ENCODE measurements at regions not wholly inside any gene's neighbourhood (a gene's known extent, or its start where the extent isn't known, plus 50 kb on each side); places are given as distances from the start of the nearest gene placed in this dataset.

GRCh38 chr9:79912318-79913070 lies 340.7 kb downstream of the TLE4 start:
- Histone ChIP-seq H3K9me3 (ENCODE audit: low read length) (no peaks in the 10 kb centered on the region), H3K4me1 (ENCODE audit: insufficient read depth, low read length) (no peaks in the 10 kb centered on the region), H3K4me3 (ENCODE audit: low read length) (no peak overlapping the region), H3K27me3 (ENCODE audit: insufficient read depth, low read length, poor library complexity, severe bottlenecking) (no peaks in the 10 kb centered on the region), H3K27ac (ENCODE audit: low read depth, low read length) (no peak overlapping the region), H3K36me3 (ENCODE audit: insufficient read depth, low read length) (no peaks in the 10 kb centered on the region)
- H3K27ac Mint-ChIP-seq, result peak overlapping the region in 1 of 8 donors; percentile 39
- POLR2A ChIA-PET, result no interaction called here
- H3K36me3 Mint-ChIP-seq, result peaks cover 0 to 9% (median 0%) of the 10 kb centered on the region in 3 donors
- peaks cover 0 to 4% (median 0%) of the 10 kb centered on the region in 5 donors for H3K9me3 Mint-ChIP-seq
- no peaks in the 10 kb centered on the region for H3K27me3 Mint-ChIP-seq
- no peaks in the 10 kb centered on the region for H3K4me1 Mint-ChIP-seq
- H3K4me3 Mint-ChIP-seq, result no peak overlapping the region
- no peak for DNase-seq
- CTCF ChIA-PET, result no interaction called here

GRCh38 chr9:79911724-79912123 lies 340.0 kb downstream of the TLE4 start:
- peaks cover 0 to 4% (median 0%) of the 10 kb centered on the region in 5 donors for H3K9me3 Mint-ChIP-seq
- Histone ChIP-seq H3K27ac (ENCODE audit: low read depth, low read length) (no peak overlapping the region), H3K4me1 (ENCODE audit: insufficient read depth, low read length) (no peaks in the 10 kb centered on the region), H3K36me3 (ENCODE audit: insufficient read depth, low read length) (no peaks in the 10 kb centered on the region), H3K27me3 (ENCODE audit: insufficient read depth, low read length, poor library complexity, severe bottlenecking) (no peaks in the 10 kb centered on the region), H3K4me3 (ENCODE audit: low read length) (no peak overlapping the region), H3K9me3 (ENCODE audit: low read length) (no peaks in the 10 kb centered on the region)
- H3K4me3 Mint-ChIP-seq, result no peak overlapping the region
- peaks cover 0 to 6% of the 10 kb centered on the region in 2 donors for H3K27me3 Mint-ChIP-seq
- H3K27ac Mint-ChIP-seq, result no peak overlapping the region
- DNase-seq, result no peak
- CTCF ChIA-PET, result no interaction called here
- POLR2A ChIA-PET, result no interaction called here
- no peaks in the 10 kb centered on the region for H3K4me1 Mint-ChIP-seq
- H3K36me3 Mint-ChIP-seq, result peaks cover 0 to 9% (median 0%) of the 10 kb centered on the region in 3 donors

GRCh38 chr9:79902825-79903600 lies 331.2 kb downstream of the TLE4 start:
- H3K4me1 Mint-ChIP-seq, result peaks cover 0 to 3% (median 0%) of the 10 kb centered on the region in 3 donors
- peaks cover 0 to 10% (median 0%) of the 10 kb centered on the region in 3 donors for H3K36me3 Mint-ChIP-seq
- peaks cover 0 to 1% (median 0%) of the 10 kb centered on the region in 5 donors for H3K9me3 Mint-ChIP-seq
- Histone ChIP-seq H3K9me3 (ENCODE audit: low read length) (no peaks in the 10 kb centered on the region), H3K36me3 (ENCODE audit: insufficient read depth, low read length) (no peaks in the 10 kb centered on the region), H3K4me1 (ENCODE audit: insufficient read depth, low read length) (no peaks in the 10 kb centered on the region), H3K27me3 (ENCODE audit: insufficient read depth, low read length, poor library complexity, severe bottlenecking) (no peaks in the 10 kb centered on the region), H3K27ac (ENCODE audit: low read depth, low read length) (no peak overlapping the region), H3K4me3 (ENCODE audit: low read length) (no peak overlapping the region)
- DNase-seq, result no peak
- ChIA-PET POLR2A (no interaction called here), CTCF (no interaction called here)
- H3K27ac Mint-ChIP-seq, result no peak overlapping the region
- peaks cover 5 to 25% of the 10 kb centered on the region in 2 donors for H3K27me3 Mint-ChIP-seq
- no peak overlapping the region for H3K4me3 Mint-ChIP-seq

- H3K9me3 Mint-ChIP-seq, result no peaks in the 10 kb centered on the region
- no peak overlapping the region for H3K4me3 Mint-ChIP-seq
- no peaks in the 10 kb centered on the region for H3K9me3 ChIP-seq (ENCODE audit: low read length)
- no peak for DNase-seq
- H3K27me3 Mint-ChIP-seq, result peaks cover 5 to 9% of the 10 kb centered on the region in 2 donors
- no peak overlapping the region for H3K27ac ChIP-seq (ENCODE audit: low read depth, low read length)
- CTCF ChIA-PET, result no interaction called here
- no peaks in the 10 kb centered on the region for H3K27me3 ChIP-seq (ENCODE audit: insufficient read depth, low read length, poor library complexity, severe bottlenecking)
- H3K4me1 ChIP-seq (ENCODE audit: insufficient read depth, low read length), result no peaks in the 10 kb centered on the region
- H3K27ac Mint-ChIP-seq, result no peak overlapping the region
- POLR2A ChIA-PET, result no interaction called here
- peaks cover 0 to 3% (median 0%) of the 10 kb centered on the region in 3 donors for H3K4me1 Mint-ChIP-seq
- H3K4me3 ChIP-seq (ENCODE audit: low read length), result no peak overlapping the region
- H3K36me3 ChIP-seq (ENCODE audit: insufficient read depth, low read length), result no peaks in the 10 kb centered on the region
- H3K36me3 Mint-ChIP-seq, result peaks cover 0 to 7% (median 0%) of the 10 kb centered on the region in 3 donors
These were observed 329.0 kb downstream of the TLE4 start for GRCh38 chr9:79900754-79901153.

GRCh38 chr9:79896390-79896980 lies 324.7 kb downstream of the TLE4 start:
- Histone ChIP-seq H3K27ac (ENCODE audit: low read depth, low read length) (no peak overlapping the region), H3K9me3 (ENCODE audit: low read length) (no peaks in the 10 kb centered on the region), H3K4me1 (ENCODE audit: insufficient read depth, low read length) (no peaks in the 10 kb centered on the region), H3K4me3 (ENCODE audit: low read length) (no peak overlapping the region), H3K36me3 (ENCODE audit: insufficient read depth, low read length) (no peaks in the 10 kb centered on the region), H3K27me3 (ENCODE audit: insufficient read depth, low read length, poor library complexity, severe bottlenecking) (no peaks in the 10 kb centered on the region)
- ChIA-PET CTCF (no interaction called here), POLR2A (no interaction called here)
- Mint-ChIP-seq H3K4me3 (no peak overlapping the region), H3K4me1 (peaks cover 0 to 3% (median 0%) of the 10 kb centered on the region in 3 donors), H3K27me3 (no peaks in the 10 kb centered on the region), H3K9me3 (no peaks in the 10 kb centered on the region), H3K27ac (no peak overlapping the region), H3K36me3 (peaks cover 0 to 4% (median 0%) of the 10 kb centered on the region in 3 donors)
- DNase-seq, result no peak

GRCh38 chr9:79895232-79895631 lies 323.5 kb downstream of the TLE4 start:
- peaks cover 0 to 3% (median 0%) of the 10 kb centered on the region in 3 donors for H3K4me1 Mint-ChIP-seq
- Histone ChIP-seq H3K27me3 (ENCODE audit: insufficient read depth, low read length, poor library complexity, severe bottlenecking) (no peaks in the 10 kb centered on the region), H3K27ac (ENCODE audit: low read depth, low read length) (no peak overlapping the region), H3K4me3 (ENCODE audit: low read length) (no peak overlapping the region), H3K4me1 (ENCODE audit: insufficient read depth, low read length) (no peaks in the 10 kb centered on the region), H3K9me3 (ENCODE audit: low read length) (no peaks in the 10 kb centered on the region), H3K36me3 (ENCODE audit: insufficient read depth, low read length) (no peaks in the 10 kb centered on the region)
- H3K27ac Mint-ChIP-seq, result no peak overlapping the region
- DNase-seq, result no peak
- ChIA-PET POLR2A (no interaction called here), CTCF (no interaction called here)
- H3K36me3 Mint-ChIP-seq, result peaks cover 0 to 4% (median 0%) of the 10 kb centered on the region in 3 donors
- no peaks in the 10 kb centered on the region for H3K9me3 Mint-ChIP-seq
- no peaks in the 10 kb centered on the region for H3K27me3 Mint-ChIP-seq
- H3K4me3 Mint-ChIP-seq, result no peak overlapping the region

GRCh38 chr9:79889369-79889768 lies 317.6 kb downstream of the TLE4 start:
- ChIA-PET CTCF (no interaction called here), POLR2A (no interaction called here)
- Mint-ChIP-seq H3K36me3 (no peaks in the 10 kb centered on the region), H3K4me3 (no peak overlapping the region), H3K4me1 (peaks cover 18 to 19% (median 19%) of the 10 kb centered on the region in 3 donors), H3K27ac (no peak overlapping the region), H3K9me3 (no peaks in the 10 kb centered on the region), H3K27me3 (no peaks in the 10 kb centered on the region)
- H3K27ac ChIP-seq (ENCODE audit: low read depth, low read length), result no peak overlapping the region
- DNase-seq, result no peak
- H3K4me3 ChIP-seq (ENCODE audit: low read length), result no peak overlapping the region
- no peaks in the 10 kb centered on the region for H3K36me3 ChIP-seq (ENCODE audit: insufficient read depth, low read length)
- no peaks in the 10 kb centered on the region for H3K27me3 ChIP-seq (ENCODE audit: insufficient read depth, low read length, poor library complexity, severe bottlenecking)
- H3K4me1 ChIP-seq (ENCODE audit: insufficient read depth, low read length), result peaks cover 12% of the 10 kb centered on the region
- H3K9me3 ChIP-seq (ENCODE audit: low read length), result no peaks in the 10 kb centered on the region
